Activated CD4-positive, alpha-beta T cell treated with anti-CD3 and anti-CD28 coated beads, Interleukin-2, amount 10 ng/mL, durations not matched to agents 7 days and 5 days (primary cell): ENCODE measurements at regions not wholly inside any gene's neighbourhood (a gene's known extent, or its start where the extent isn't known, plus 50 kb on each side); places are given as distances from the start of the nearest gene placed in this dataset.

Experiments
- CTCF ChIA-PET: fragments of 350-600 bp; sonication (Branson Sonifier 250); formaldehyde crosslinking; loops from one replicate; lab custom pipeline; 2021; ENCODE audit warnings: antibody characterized with exemption; lab: Charles Lee
- POLR2A ChIA-PET: fragments of 350-600 bp; sonication (Branson Sonifier 250); formaldehyde crosslinking; loops from one replicate; lab custom pipeline; 2021; ENCODE audit warnings: antibody characterized with exemption; lab: Charles Lee
- DNase-seq: peaks from one replicate; pipeline ENCODE4 v3.0.0-alpha.2; 2020
- H3K27ac Mint-ChIP-seq: one replicate; pipeline ENCODE4 v1.8.0; 2021; ENCODE audit warnings: mild to moderate bottlenecking, moderate library complexity, mixed read lengths
- H3K27me3 Mint-ChIP-seq: one replicate; pipeline ENCODE4 v1.8.0; 2021; ENCODE audit warnings: mixed read lengths
- H3K36me3 Mint-ChIP-seq: one replicate; pipeline ENCODE4 v1.8.0; 2021; ENCODE audit warnings: low read depth, mixed read lengths
- H3K4me1 Mint-ChIP-seq: one replicate; pipeline ENCODE4 v1.8.0; 2021; ENCODE audit warnings: mixed read lengths
- H3K4me3 Mint-ChIP-seq: one replicate; pipeline ENCODE4 v1.8.0; 2021; ENCODE audit warnings: mild to moderate bottlenecking, moderate library complexity, mixed read lengths
- H3K9me3 Mint-ChIP-seq: one replicate; pipeline ENCODE4 v1.8.0; 2021; ENCODE audit warnings: mixed read lengths

DNA sequence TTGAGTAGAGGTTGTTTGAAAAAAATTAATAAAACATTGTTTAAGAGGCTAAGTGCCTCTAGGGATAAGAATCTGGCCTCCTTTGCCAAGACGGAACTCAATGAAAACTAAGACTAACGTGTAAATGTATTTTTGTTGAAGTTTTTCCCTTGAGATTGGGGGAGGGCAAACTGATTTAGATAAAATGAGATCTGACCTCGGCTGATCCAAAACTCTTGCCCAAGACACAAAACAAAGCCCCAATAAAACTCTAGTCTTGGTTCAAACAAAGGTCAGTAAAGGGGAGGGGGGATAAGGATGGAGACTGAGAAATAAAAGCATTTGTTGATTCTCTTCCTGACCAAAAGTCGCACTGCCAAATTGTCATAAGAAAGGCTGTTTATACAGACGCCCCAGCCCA lies 134.8 kb upstream of the DPT start:
- Mint-ChIP-seq H3K9me3 (peaks cover 9% of the 10 kb centered on the region), H3K27ac (no peak overlapping the region), H3K27me3 (no peaks in the 10 kb centered on the region), H3K36me3 (no peaks in the 10 kb centered on the region), H3K4me3 (no peak overlapping the region), H3K4me1 (peaks cover 3% of the 10 kb centered on the region)
- CTCF ChIA-PET: no interaction called here
- DNase-seq: no peak
- POLR2A ChIA-PET: no interaction called here

DNA sequence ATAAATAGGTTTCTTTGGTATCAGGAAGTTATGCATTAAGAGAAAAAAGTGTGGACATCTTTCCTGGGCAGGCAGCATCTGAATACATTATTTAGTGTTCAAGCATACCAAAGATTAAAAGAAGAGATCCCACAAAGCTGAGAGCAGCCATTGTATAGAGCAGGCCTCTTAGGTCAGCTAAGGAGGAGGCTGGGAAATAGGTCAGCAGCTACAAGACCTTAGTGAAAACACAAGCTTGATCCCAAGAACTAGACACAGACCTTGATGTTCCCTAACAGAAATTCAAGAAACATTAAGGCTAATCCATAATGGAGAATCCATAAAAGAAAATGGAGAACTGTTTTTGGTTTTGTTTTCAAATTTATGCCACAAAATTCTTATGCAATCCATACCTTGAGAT lies 135.3 kb upstream of the DPT start:
- Mint-ChIP-seq H3K36me3 (no peaks in the 10 kb centered on the region), H3K4me1 (peaks cover 3% of the 10 kb centered on the region)
- CTCF ChIA-PET: no interaction called here

DNA sequence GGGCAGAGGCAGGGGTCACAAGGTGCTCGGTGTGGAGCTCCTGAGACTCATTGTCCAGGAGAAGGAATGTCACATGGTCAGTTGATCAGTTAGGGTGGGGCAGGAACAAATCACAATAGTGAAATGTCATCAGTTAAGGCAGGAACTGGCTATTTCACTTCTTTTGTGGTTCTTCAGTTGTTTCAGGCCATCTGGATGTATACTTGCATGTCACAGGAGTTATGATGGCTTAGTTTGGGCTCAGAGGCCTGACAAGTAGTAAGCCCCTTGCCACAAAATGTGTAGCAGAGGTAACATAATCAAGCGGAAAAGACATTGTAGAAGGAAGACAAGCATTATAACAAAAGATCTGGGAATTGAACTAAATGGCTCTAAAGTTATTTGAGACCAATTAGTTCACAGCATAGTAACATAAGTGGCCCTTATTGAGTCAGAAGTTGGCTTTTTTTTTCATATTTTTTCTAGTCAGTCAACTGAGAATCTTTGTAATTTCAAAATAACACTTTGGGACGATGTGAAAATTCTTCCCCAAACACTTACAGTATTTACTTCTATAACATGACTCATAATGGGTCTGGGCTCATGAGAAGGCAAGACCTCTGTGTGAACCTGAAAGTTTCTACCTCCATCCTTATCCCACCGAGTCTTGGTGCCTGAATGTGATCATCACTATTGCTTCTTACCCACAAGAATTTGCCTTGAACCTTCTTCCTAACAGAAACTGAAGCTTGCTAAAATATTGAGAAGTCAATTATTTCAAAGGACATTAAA lies 137.0 kb upstream of the DPT start:
- Mint-ChIP-seq H3K4me3 (no peak overlapping the region), H3K27me3 (no peaks in the 10 kb centered on the region), H3K36me3 (no peaks in the 10 kb centered on the region), H3K27ac (no peak overlapping the region), H3K4me1 (peaks cover 3% of the 10 kb centered on the region), H3K9me3 (peaks cover 9% of the 10 kb centered on the region)
- DNase-seq: no peak
- CTCF ChIA-PET: no interaction called here
- POLR2A ChIA-PET: no interaction called here

More for the DNA sequence above, 135.3 kb upstream of the DPT start:
- Mint-ChIP-seq H3K27ac (no peak overlapping the region), H3K27me3 (no peaks in the 10 kb centered on the region), H3K9me3 (peaks cover 9% of the 10 kb centered on the region), H3K4me3 (no peak overlapping the region)
- no peak for DNase-seq
- POLR2A ChIA-PET: no interaction called here

DNA sequence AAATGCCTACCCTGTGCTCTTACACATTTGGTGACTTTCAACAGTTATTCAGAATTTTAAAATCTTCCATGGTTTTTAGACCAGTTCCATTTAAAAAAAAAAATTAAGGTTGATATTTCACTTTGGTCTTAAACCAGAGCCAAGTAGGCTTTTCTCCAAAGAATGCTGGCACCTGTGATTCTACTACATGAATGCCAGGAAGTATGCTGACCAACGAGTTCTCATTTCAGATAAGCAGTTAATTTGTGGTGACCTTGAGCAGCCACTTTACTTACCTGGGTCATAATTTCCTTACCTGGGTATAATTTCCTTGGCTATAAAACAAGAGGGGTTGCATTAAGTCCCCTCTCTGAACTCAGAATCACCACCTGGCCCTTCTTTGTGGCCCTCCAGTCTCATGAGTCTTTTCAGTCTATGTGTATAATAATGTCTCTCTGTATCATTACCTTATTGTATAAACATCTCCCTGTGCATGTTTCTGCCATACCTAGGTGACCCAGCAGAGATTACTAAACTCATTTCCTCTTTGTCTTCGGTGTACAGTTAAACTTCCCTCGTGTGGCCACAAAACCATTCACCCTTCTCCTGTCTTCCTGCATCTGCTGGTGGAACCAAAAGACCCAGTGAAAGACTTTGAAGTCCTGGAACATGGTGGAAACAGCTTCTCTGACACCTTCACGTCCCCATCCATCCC lies 139.1 kb upstream of the DPT start:
- H3K9me3 Mint-ChIP-seq: peaks cover 9% of the 10 kb centered on the region
- no peak for DNase-seq
- no peak overlapping the region for H3K4me3 Mint-ChIP-seq
- H3K27me3 Mint-ChIP-seq: no peaks in the 10 kb centered on the region
- H3K36me3 Mint-ChIP-seq: no peaks in the 10 kb centered on the region
- CTCF ChIA-PET: no interaction called here
- H3K27ac Mint-ChIP-seq: no peak overlapping the region
- POLR2A ChIA-PET: no interaction called here
- peaks cover 3% of the 10 kb centered on the region for H3K4me1 Mint-ChIP-seq

DNA sequence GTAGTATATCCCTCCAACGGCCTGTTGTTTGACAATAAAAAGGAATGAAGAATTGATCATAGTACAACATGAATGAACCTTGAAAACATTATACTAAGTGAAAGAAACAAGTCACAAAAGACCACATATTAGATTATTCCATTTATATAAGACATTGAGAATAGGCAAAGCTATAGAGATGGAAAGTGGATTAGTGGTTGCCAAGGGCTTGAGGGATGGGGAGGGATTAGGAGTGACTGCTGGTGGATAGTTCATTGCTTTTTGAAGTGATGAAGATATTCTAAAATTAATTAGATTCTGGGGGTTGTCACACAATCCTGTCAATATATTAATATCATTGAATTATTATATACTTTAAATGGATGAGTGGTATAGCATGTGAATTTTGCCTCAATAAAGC lies 142.5 kb upstream of the DPT start:
- DNase-seq: no peak
- no peak overlapping the region for H3K4me3 Mint-ChIP-seq
- ChIA-PET CTCF (no interaction called here), POLR2A (no interaction called here)
- peaks cover 5% of the 10 kb centered on the region for H3K9me3 Mint-ChIP-seq
- H3K27me3 Mint-ChIP-seq: no peaks in the 10 kb centered on the region
- H3K36me3 Mint-ChIP-seq: no peaks in the 10 kb centered on the region
- peaks cover 3% of the 10 kb centered on the region for H3K4me1 Mint-ChIP-seq
- no peak overlapping the region for H3K27ac Mint-ChIP-seq

DNA sequence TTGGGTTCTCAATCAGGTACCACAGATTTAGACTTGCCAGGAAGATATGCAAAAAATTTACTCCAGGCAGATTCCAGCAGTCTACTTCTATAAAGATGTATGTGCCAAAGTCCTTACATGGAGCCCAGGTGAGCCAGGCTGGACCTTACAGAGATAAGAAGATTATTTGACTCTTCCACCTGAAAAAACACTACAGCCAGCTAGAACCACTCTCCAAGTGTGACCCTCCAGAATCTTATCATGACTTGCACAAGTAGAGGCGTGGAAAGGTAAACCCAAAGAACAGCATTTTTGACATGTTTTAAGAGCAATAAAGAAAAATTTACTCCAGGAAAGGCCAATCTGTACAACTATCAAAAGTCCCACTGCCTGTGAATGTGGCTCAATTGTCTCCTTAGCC lies 146.8 kb upstream of the DPT start:
- Mint-ChIP-seq H3K27ac (no peak overlapping the region), H3K4me3 (no peak overlapping the region), H3K36me3 (no peaks in the 10 kb centered on the region), H3K4me1 (no peaks in the 10 kb centered on the region), H3K9me3 (no peaks in the 10 kb centered on the region), H3K27me3 (no peaks in the 10 kb centered on the region)
- ChIA-PET POLR2A (no interaction called here), CTCF (no interaction called here)
- no peak for DNase-seq

DNA sequence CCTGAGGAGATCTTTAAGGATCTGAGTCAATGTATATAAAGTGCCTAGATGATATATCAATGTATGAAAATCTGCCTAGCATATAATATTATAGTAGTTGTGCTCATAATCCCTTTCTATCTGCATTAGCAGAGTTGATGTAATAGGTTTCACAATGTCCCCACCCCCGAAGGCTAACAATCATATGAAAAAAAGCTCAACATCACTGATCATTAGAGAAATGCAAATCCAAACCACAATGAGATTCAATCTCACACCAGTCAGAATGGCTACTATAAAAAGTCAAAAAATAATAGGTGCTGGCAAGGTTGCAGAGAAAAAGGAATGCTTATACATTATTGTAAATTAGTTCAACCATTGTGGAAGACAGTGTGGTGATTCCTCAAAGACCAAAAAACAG lies 147.8 kb upstream of the DPT start:
- no peak for DNase-seq
- no peaks in the 10 kb centered on the region for H3K9me3 Mint-ChIP-seq
- H3K27ac Mint-ChIP-seq: no peak overlapping the region
- no peaks in the 10 kb centered on the region for H3K36me3 Mint-ChIP-seq
- no peak overlapping the region for H3K4me3 Mint-ChIP-seq
- H3K27me3 Mint-ChIP-seq: no peaks in the 10 kb centered on the region
- POLR2A ChIA-PET: no interaction called here
- CTCF ChIA-PET: no interaction called here
- H3K4me1 Mint-ChIP-seq: no peaks in the 10 kb centered on the region

DNA sequence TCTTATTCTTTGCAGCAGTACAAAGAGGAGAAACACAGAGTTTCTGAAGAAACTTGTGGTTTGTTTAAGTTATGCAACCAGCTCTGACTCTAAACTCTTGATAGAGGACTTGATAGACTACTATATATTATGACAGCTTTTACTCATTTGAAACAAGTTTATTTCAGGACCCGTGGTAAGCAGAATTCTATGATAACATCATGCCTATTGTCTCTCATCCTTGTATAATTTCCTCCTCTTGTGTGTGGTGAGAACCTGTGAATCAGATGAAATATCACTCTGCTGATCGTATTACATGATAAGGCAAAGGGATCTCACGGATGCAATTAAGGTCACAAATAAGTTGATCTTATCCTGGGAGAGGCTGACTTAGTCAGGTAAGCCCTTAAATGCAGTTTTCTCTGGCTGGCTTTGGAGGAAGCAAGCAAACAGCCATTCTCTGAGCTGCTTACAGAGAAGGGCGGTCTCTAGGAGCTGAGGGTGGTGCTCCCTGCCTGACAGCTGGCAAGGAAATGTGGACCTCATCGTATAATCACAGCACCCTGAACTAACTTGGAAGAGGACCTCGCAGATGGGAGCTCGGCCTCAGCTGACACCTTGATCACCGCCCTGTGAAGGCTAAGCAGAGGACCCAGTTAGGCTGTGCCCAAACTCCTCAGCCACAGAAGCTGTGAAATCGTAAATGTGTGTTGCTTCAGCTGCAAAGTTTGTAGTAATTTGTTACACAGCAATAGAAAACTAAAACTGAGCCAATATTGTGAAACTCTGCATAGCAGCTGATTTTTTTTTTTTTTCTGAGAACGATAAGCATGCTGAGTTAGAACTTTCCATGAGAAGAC lies 151.1 kb upstream of the DPT start:
- ChIA-PET POLR2A (no interaction called here), CTCF (no interaction called here)
- no peak for DNase-seq
- Mint-ChIP-seq H3K36me3 (no peaks in the 10 kb centered on the region), H3K9me3 (no peaks in the 10 kb centered on the region), H3K4me3 (no peak overlapping the region), H3K4me1 (no peaks in the 10 kb centered on the region), H3K27me3 (no peaks in the 10 kb centered on the region), H3K27ac (no peak overlapping the region)

DNA sequence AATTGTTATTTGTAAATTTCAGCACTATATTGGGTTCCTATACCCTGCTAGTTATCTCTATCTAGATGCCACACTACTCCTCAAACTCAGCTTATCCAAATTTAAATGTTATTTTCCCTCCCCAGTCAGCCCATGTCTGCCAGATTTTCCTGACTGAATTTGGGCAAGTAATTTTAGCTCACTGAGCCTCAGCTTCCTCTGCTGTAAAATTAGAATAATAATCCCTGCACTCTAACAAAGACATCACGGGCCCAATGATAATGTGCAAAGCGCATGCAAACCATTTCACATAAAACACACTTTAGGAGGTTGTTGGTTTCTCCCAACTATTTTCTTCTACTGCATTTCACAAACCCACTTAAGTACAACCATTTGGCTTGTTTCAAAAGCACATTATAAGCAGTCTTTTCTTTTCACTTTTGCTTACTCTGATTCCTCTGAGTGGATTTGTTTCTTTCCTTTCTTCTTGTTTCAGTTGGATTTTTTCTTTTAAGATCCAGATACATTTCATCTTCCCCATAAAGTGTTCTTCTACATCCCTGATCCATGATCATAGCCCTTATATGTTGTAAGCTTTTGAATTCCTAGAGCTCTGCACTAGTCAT lies 152.8 kb upstream of the DPT start:
- ChIA-PET POLR2A (no interaction called here), CTCF (no interaction called here)
- no peaks in the 10 kb centered on the region for H3K27me3 Mint-ChIP-seq
- no peak overlapping the region for H3K4me3 Mint-ChIP-seq
- H3K36me3 Mint-ChIP-seq: no peaks in the 10 kb centered on the region
- DNase-seq: no peak
- no peaks in the 10 kb centered on the region for H3K9me3 Mint-ChIP-seq
- H3K4me1 Mint-ChIP-seq: no peaks in the 10 kb centered on the region
- no peak overlapping the region for H3K27ac Mint-ChIP-seq

DNA sequence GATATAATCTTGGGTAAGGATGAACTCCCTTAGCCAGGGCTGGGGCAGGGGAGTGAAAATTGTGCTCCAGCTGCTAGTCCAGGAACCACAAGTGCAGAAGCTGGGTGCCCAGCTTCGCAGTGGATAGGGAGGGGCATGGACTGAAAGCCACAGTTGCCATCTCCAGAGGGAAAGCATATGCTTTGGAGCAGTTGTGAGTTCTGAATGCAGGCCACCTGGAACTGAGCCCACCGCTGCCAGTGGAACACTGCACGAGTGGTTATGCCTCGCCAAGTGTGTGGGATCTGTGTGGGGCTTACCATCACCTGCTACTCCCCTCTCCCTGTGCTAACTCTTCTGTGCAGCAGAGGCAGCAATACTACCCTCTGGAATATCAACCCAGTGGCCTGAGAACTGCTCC lies 158.4 kb upstream of the DPT start:
- Mint-ChIP-seq H3K27ac (no peak overlapping the region), H3K36me3 (no peaks in the 10 kb centered on the region), H3K4me3 (no peak overlapping the region), H3K4me1 (no peaks in the 10 kb centered on the region), H3K9me3 (peaks cover 1% of the 10 kb centered on the region), H3K27me3 (peaks cover 12% of the 10 kb centered on the region)
- ChIA-PET CTCF (no interaction called here), POLR2A (no interaction called here)
- DNase-seq: no peak

DNA sequence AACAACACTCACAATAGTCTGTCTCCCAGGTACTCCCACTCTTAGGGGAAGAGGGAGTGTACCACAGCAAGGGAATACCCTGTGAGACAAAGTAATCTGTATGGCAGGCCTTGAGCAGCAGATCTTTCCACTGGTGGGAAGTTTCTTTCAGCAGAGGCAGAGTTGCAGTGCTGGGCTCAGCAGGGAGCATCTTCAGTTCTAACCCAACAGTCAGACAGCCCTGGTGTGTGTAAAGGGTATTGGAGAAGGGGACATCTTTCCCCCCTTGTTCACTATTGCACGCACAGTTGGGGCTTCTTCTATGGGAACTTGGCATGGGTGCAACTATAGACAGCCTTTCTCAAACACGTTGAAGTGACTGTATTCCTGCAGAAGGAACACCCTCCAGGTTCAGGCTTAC lies 159.4 kb upstream of the DPT start:
- CTCF ChIA-PET: no interaction called here
- Mint-ChIP-seq H3K4me1 (no peaks in the 10 kb centered on the region), H3K27me3 (peaks cover 15% of the 10 kb centered on the region), H3K27ac (no peak overlapping the region), H3K36me3 (no peaks in the 10 kb centered on the region), H3K9me3 (peaks cover 1% of the 10 kb centered on the region), H3K4me3 (no peak overlapping the region)
- POLR2A ChIA-PET: no interaction called here
- DNase-seq: no peak

DNA sequence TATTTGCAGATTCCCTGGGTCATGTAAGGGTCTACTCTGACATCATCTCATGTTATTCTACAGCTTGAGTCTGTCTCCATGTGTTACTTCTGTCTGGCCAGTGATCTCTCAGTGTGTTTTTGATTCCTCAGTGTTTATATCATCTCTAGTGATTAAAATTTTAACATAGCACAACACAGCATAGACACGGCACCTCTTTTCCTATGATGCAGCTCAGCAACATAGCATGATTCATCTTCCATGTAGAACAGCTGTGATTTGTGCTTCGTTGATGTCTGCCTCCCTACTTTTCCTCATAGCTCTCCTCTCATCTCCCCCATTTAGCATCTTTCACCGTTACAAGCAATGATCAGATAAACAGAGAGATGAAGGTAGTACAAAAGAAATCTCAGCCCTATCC lies 163.9 kb upstream of the DPT start:
- Mint-ChIP-seq H3K36me3 (no peaks in the 10 kb centered on the region), H3K9me3 (peaks cover 1% of the 10 kb centered on the region), H3K27me3 (peaks cover 37% of the 10 kb centered on the region), H3K4me3 (no peak overlapping the region), H3K4me1 (no peaks in the 10 kb centered on the region), H3K27ac (no peak overlapping the region)
- DNase-seq: no peak
- ChIA-PET POLR2A (no interaction called here), CTCF (no interaction called here)

DNA sequence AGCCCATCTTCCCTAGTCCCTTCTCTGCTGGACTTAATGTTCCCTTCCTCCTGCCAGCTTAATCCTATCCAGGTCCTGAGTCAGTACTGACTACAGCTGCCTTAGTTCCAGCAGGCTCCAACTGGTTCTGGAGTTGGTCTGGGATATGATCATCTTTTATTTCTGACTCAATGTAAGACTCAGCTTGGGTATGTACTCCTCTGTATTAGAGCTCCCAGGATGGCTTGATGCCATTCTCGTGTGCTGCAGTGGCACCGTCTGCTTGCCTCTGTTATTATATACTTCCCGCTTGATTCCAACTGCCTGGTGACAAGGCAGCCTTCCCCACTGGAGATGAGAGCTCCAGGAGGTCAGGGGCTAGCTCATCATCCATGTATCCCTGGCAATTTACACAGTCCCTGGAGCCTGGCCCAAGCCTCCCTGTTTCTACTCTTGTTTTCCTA lies 164.4 kb upstream of the DPT start:
- Mint-ChIP-seq H3K9me3 (peaks cover 1% of the 10 kb centered on the region), H3K36me3 (no peaks in the 10 kb centered on the region), H3K4me3 (no peak overlapping the region), H3K4me1 (no peaks in the 10 kb centered on the region), H3K27me3 (peaks cover 37% of the 10 kb centered on the region), H3K27ac (no peak overlapping the region)
- DNase-seq: no peak
- ChIA-PET POLR2A (no interaction called here), CTCF (no interaction called here)
